ENCODE measurements at regions not wholly inside any gene's neighbourhood (a gene's known extent, or its start where the extent isn't known, plus 50 kb on each side); places are given as distances from the start of the nearest gene placed in this dataset.

- TF ChIP-seq CTCF (IDR thresholded peaks at IDR 0.05; ENCODE audit: poor library complexity, severe bottlenecking), result no peak
- no peak for TF ChIP-seq MXI1 (conservative IDR thresholded peaks at IDR 0.05; ENCODE audit: poor library complexity, severe bottlenecking)
- no peak for TF ChIP-seq TAF1 (IDR thresholded peaks at IDR 0.05; ENCODE audit: low read depth)
- no peak for TF ChIP-seq EZH2 (IDR thresholded peaks at IDR 0.05; ENCODE audit: borderline replicate concordance, insufficient read depth, low read length, poor library complexity, severe bottlenecking)
- TF ChIP-seq REST (IDR thresholded peaks at IDR 0.05; ENCODE audit: borderline replicate concordance), result no peak
- no peak for TF ChIP-seq RAD21 (conservative IDR thresholded peaks at IDR 0.05)
Observed at GRCh38 chr4:45410701-45411210, 684.4 kb upstream of the GNPDA2 start.
